ENCODE measurements at regions not wholly inside any gene's neighbourhood (a gene's known extent, or its start where the extent isn't known, plus 50 kb on each side); places are given as distances from the start of the nearest gene placed in this dataset.
A peak's percentile ranks its signal among the peaks of the same experiment; 100 is the strongest.

GRCh38 chr1:168782559-168783116, 53.6 kb upstream of the DPT start:
- DNase-seq, result no peak

- DNase-seq, result no peak
Observed at GRCh38 chr1:168783458-168784210, 54.6 kb upstream of the DPT start.

DNA sequence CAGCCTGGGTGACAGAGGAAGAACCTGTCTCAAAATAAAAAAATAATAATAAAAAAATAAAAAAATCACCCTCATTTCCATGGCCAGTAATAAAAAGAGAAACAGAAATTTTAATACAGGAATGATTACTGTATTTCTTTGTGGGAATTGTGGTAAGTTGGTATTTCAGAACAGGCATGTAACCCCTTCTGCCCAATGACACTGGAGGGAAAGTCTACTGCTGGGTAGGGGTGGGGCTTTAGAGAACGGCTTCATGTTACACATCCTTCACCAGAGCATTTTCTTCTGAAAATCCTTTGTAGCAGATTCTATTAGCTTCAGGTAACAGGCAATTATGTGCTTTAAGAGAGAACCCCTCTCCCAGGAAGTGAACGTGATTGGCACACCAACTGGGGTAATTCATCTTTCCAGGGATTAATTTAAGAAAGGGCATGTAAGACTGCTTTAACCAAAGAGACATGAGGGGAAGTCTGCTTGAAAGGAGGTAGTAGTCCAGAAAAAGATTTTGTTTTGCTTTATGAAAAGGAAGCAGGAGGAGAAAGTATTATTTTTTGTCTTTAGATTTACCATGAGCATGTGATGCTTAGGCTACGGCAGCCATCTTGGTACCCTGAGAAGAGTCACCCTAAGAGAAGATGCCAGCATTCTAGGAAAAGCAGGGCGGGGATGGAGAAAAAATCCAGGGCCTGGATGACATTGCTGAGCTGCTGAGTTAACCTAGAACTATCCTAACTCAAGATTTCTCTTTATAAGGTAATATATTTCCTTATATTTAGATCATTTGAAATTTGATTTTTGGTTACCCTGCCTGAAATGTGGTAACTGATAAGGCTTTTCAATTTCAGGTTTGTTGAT, 57.7 kb upstream of the DPT start:
- DNase-seq, result no peak

GRCh38 chr1:168788258-168788657, 59.3 kb upstream of the DPT start:
- DNase-seq, result no peak

DNA sequence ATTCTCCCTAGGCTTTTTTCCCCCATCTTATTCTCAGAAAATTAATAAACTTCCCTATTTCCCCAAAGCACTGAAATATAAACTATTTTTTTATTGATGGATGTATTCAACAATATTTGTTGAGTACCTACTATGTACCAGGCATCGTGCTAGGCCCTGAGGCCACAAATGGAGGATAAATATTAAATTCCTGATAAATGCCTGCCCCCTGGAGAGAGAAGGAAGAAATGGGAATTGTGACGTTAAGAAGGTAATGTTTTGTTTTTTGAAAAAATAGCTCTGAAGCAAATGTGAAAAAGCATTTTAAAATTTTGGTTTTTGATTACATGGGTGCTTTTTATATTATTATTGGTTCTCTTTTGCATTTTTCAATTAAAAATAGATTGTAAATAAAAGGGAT, 60.5 kb upstream of the DPT start:
- no peak for DNase-seq

GRCh38 chr1:168792142-168792541, 63.1 kb upstream of the DPT start:
- DNase-seq, result no peak

GRCh38 chr1:168792592-168793125, 63.7 kb upstream of the DPT start:
- DNase-seq, result no peak

DNA sequence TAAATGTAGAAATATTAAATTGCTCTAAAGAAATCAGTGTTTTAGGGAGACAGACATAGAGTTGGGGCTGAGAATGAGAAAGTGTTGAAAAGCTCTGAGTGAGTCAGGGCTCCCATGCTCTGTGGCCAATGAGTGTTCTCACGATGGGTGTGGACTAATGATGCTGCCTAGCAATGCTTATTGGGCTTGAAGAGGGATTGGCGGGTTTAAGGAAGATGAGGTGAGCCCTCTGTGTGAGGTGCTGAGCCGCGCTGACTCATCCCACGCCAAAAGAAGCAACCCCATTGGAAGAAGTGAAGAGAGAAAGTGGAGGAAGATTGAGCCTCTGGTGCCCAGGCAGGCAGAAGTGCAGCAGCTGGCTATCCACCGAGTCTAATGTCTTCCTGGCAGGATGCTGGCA, 65.1 kb upstream of the DPT start:
- DNase-seq, result no peak

- DNase-seq, result no peak
Observed at GRCh38 chr1:168795681-168796080, 66.7 kb upstream of the DPT start.

DNA sequence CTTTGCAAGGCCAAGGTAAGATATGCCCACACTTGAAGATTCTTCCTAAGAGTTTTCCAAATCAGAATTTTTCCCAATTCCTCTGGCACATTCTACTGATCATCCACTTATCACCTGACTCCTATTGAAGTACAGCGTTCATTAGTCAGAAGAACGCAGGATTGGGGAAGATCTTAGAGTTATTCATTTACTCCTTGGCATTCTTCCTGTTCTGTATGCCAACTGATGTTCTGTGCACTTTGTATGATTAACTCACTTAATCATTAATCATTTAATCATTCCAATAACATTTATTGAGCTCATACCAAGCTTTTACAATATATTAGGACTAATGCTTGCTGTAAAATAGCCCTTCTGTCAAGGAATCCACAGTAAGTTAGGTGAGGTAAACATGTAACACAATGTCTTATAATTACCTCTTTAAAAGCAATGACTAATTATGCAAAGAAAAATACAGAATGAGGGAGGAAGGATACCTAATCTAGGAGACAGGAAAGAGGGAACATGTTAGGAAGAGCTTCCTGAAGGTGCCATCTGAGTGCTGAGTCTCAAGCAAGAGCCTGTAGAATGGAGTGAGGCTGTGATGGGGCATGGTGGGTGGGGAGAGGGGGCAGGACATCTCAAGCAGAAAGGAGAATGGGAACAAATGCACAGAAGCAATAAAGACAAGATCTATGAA, 71.1 kb upstream of the DPT start:
- DNase-seq, result no peak

- no peak for DNase-seq
Observed at GRCh38 chr1:168801032-168801745, 72.2 kb upstream of the DPT start.

GRCh38 chr1:168803806-168804510, 75.0 kb upstream of the DPT start:
- DNase-seq, result no peak

DNA sequence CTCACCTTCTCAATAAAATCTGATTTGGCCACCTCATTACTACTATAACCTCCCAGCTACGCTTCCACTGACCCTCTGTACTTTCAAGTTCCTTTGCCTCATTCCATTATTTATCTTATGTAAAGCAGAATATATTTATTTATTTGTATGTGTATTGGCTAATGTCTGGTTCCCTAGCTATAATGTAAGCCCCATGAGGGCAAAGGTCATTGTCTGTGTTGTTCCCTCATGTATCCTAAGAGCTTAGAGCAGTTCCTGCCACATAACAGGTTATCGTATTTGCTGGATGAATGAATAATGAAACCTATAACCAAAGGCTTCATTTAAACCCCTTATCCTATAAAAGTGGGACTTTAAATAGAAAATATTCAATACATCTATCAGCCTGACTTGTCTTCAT, 77.9 kb upstream of the DPT start:
- DNase-seq, result no peak

- DNase-seq, result no peak
Observed at GRCh38 chr1:168811176-168811575, 82.2 kb upstream of the DPT start.

GRCh38 chr1:168819668-168820067, 90.7 kb upstream of the DPT start:
- no peak for DNase-seq

- peak; percentile 28 for DNase-seq
Observed at GRCh38 chr1:168821434-168821833, 92.4 kb upstream of the DPT start.

DNA sequence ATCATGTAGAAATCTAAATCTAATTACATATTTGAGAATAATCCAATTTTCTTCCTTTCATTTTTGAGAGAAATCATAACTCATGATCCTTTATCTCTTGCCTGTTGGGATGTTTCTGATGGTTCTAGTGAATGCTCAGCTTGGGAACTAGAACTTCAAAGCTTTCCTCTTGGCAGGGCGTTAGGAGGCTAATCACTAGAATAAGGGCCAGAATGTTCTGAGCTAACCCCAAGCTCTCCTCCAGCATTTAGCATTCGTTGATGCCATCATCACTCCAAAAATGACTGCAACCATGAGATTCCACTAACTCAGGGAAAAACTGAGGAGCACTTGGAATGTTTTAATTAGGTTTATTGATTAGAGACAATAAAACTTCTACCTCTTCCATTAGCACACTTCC, 93.9 kb upstream of the DPT start:
- DNase-seq, result no peak

GRCh38 chr1:168823988-168824387, 95.0 kb upstream of the DPT start:
- DNase-seq, result no peak

GRCh38 chr1:168824418-168825065, 95.5 kb upstream of the DPT start:
- peak; percentile 32 for DNase-seq

GRCh38 chr1:168825129-168825528, 96.1 kb upstream of the DPT start:
- no peak for DNase-seq

DNA sequence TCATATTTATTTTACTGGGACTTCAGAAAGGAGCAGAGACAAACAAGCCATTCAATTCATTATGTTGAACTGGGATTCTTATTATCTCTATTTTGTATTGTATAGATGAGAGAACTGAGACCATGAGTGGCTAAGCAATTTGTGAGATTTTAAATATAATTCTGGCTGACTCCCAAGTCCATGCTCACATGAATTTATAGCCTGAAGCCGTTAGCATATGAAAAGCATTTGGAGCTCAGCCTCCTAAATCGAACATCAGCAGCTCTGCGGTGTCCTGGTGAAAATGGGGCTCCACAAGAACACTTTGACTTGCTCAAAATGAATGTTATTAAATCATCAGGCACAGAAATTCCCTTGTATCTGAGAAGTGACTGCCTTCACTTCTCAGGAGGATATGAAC, 96.8 kb upstream of the DPT start:
- DNase-seq, result no peak

Data from stimulated activated CD8-positive, alpha-beta memory T cell treated with anti-CD3 and anti-CD28 coated beads, Interleukin-4, amount 100 ng/mL, for 48 hours (primary cell).